ENCODE measurements at regions not wholly inside any gene's neighbourhood (a gene's known extent, or its start where the extent isn't known, plus 50 kb on each side); places are given as distances from the start of the nearest gene placed in this dataset.

- no peaks in the 10 kb centered on the region for H3K36me3 ChIP-seq (ENCODE audit: control insufficient read depth in 4 of 4, insufficient read depth in 3 of 4, low read depth in 1 of 4, low read length in 3 of 4)
- no peak overlapping the region for H3K27ac ChIP-seq (ENCODE audit: low read depth in 1 of 2, low read length in 2 of 2)
- H3K9me3 ChIP-seq (ENCODE audit: control insufficient read depth in 4 of 4, low read length in 3 of 4), result peaks cover 4 to 11% (median 9%) of the 10 kb centered on the region in 4 donors
- no peak for DNase-seq (ENCODE audit: low spot score)
- no peak for TF ChIP-seq NR2F2 (IDR thresholded peaks at IDR 0.05)
- no peak for TF ChIP-seq SP1 (IDR thresholded peaks at IDR 0.05)
- TF ChIP-seq ZBTB33 (IDR thresholded peaks at IDR 0.05), result no peak
- H3K9ac ChIP-seq (ENCODE audit: low read depth in 1 of 2, low read length in 2 of 2), result no peak overlapping the region
- 84% methylated on average over 2 of the region's 2 CpGs for WGBS
- H3K4me1 ChIP-seq (ENCODE audit: control insufficient read depth in 4 of 4, insufficient read depth in 4 of 4, low read length in 3 of 4), result no peaks in the 10 kb centered on the region
- H3K4me3 ChIP-seq (ENCODE audit: low read depth in 1 of 3, low read length in 3 of 3), result peak overlapping the region in 1 of 3 donors; percentile 11
- peaks cover 0 to 3% (median 1%) of the 10 kb centered on the region in 4 donors for H3K27me3 ChIP-seq (ENCODE audit: control insufficient read depth in 4 of 4, insufficient read depth in 4 of 4, low read length in 3 of 4)
These were observed 608.1 kb downstream of the TYW1 start for GRCh38 chr7:67604461-67605386.

- H3K27ac ChIP-seq (ENCODE audit: low read depth in 1 of 2, low read length in 2 of 2), result no peak overlapping the region
- H3K9ac ChIP-seq (ENCODE audit: low read depth in 1 of 2, low read length in 2 of 2), result no peak overlapping the region
- no peaks in the 10 kb centered on the region for H3K4me1 ChIP-seq (ENCODE audit: control insufficient read depth in 4 of 4, insufficient read depth in 4 of 4, low read length in 3 of 4)
- no peak for DNase-seq (ENCODE audit: low spot score)
- no peaks in the 10 kb centered on the region for H3K36me3 ChIP-seq (ENCODE audit: control insufficient read depth in 4 of 4, insufficient read depth in 3 of 4, low read depth in 1 of 4, low read length in 3 of 4)
- H3K4me3 ChIP-seq (ENCODE audit: low read depth in 1 of 3, low read length in 3 of 3), result no peak overlapping the region
- 86% methylated on average over 3 of the region's 3 CpGs for WGBS
- TF ChIP-seq RXRA (IDR thresholded peaks at IDR 0.05) (no peak), SP1 (IDR thresholded peaks at IDR 0.05) (no peak), EGR1 (IDR thresholded peaks at IDR 0.05; ENCODE audit: low read depth in 2 of 2) (no peak), YY1 (IDR thresholded peaks at IDR 0.05) (no peak), HNF4A (conservative IDR thresholded peaks at IDR 0.05) (no peak)
- peaks cover 6 to 17% (median 13%) of the 10 kb centered on the region in 4 donors for H3K9me3 ChIP-seq (ENCODE audit: control insufficient read depth in 4 of 4, low read length in 3 of 4)
- H3K27me3 ChIP-seq (ENCODE audit: control insufficient read depth in 4 of 4, insufficient read depth in 4 of 4, low read length in 3 of 4), result peaks cover 0 to 3% (median 1%) of the 10 kb centered on the region in 4 donors
These were observed 612.2 kb downstream of the TYW1 start for GRCh38 chr7:67608806-67609205.

- Histone ChIP-seq H3K4me1 (ENCODE audit: control insufficient read depth in 4 of 4, insufficient read depth in 4 of 4, low read length in 3 of 4) (no peaks in the 10 kb centered on the region), H3K4me3 (ENCODE audit: low read depth in 1 of 3, low read length in 3 of 3) (no peak overlapping the region), H3K27ac (ENCODE audit: low read depth in 1 of 2, low read length in 2 of 2) (no peak overlapping the region), H3K9me3 (ENCODE audit: control insufficient read depth in 4 of 4, low read length in 3 of 4) (peaks cover 2 to 6% (median 4%) of the 10 kb centered on the region in 4 donors), H3K36me3 (ENCODE audit: control insufficient read depth in 4 of 4, insufficient read depth in 3 of 4, low read depth in 1 of 4, low read length in 3 of 4) (no peaks in the 10 kb centered on the region), H3K27me3 (ENCODE audit: control insufficient read depth in 4 of 4, insufficient read depth in 4 of 4, low read length in 3 of 4) (peaks cover 0 to 3% (median 1%) of the 10 kb centered on the region in 4 donors), H3K9ac (ENCODE audit: low read depth in 1 of 2, low read length in 2 of 2) (no peak overlapping the region)
- 80% methylated on average over 6 of the region's 6 CpGs for WGBS
- DNase-seq (ENCODE audit: low spot score), result no peak
- TF ChIP-seq FOXA1 (IDR thresholded peaks at IDR 0.05) (no peak), FOXA2 (IDR thresholded peaks at IDR 0.05) (no peak), RAD21 (IDR thresholded peaks at IDR 0.05) (no peak), HNF4G (IDR thresholded peaks at IDR 0.05) (no peak)
These were observed 614.3 kb downstream of the TYW1 start for GRCh38 chr7:67610897-67611296.

- H3K4me3 ChIP-seq (ENCODE audit: low read depth in 1 of 3, low read length in 3 of 3), result no peak overlapping the region
- 50% methylated on average over 2 of the region's 2 CpGs for WGBS
- peaks cover 2 to 6% (median 4%) of the 10 kb centered on the region in 4 donors for H3K9me3 ChIP-seq (ENCODE audit: control insufficient read depth in 4 of 4, low read length in 3 of 4)
- no peaks in the 10 kb centered on the region for H3K4me1 ChIP-seq (ENCODE audit: control insufficient read depth in 4 of 4, insufficient read depth in 4 of 4, low read length in 3 of 4)
- no peak for DNase-seq (ENCODE audit: low spot score)
- no peaks in the 10 kb centered on the region for H3K36me3 ChIP-seq (ENCODE audit: control insufficient read depth in 4 of 4, insufficient read depth in 3 of 4, low read depth in 1 of 4, low read length in 3 of 4)
- peaks cover 0 to 6% (median 1%) of the 10 kb centered on the region in 4 donors for H3K27me3 ChIP-seq (ENCODE audit: control insufficient read depth in 4 of 4, insufficient read depth in 4 of 4, low read length in 3 of 4)
- no peak overlapping the region for H3K9ac ChIP-seq (ENCODE audit: low read depth in 1 of 2, low read length in 2 of 2)
- no peak overlapping the region for H3K27ac ChIP-seq (ENCODE audit: low read depth in 1 of 2, low read length in 2 of 2)
- TF ChIP-seq RXRA (IDR thresholded peaks at IDR 0.05) (no peak), REST (IDR thresholded peaks at IDR 0.05) (no peak), HNF4G (IDR thresholded peaks at IDR 0.05) (no peak), TAF1 (conservative IDR thresholded peaks at IDR 0.05) (no peak), SP1 (IDR thresholded peaks at IDR 0.05) (no peak), RAD21 (IDR thresholded peaks at IDR 0.05) (no peak), GABPA (IDR thresholded peaks at IDR 0.05 in 1 of 2, conservative IDR thresholded peaks at IDR 0.05 in 1 of 2) (no peak), FOXA2 (IDR thresholded peaks at IDR 0.05) (no peak)
These were observed 618.2 kb downstream of the TYW1 start for GRCh38 chr7:67614843-67615242.
